HG03378 (cell line): ENCODE measurements at regions not wholly inside any gene's neighbourhood (a gene's known extent, or its start where the extent isn't known, plus 50 kb on each side); places are given as distances from the start of the nearest gene placed in this dataset.
"Not testable (repeated sequence)": the region's sequence is repeated elsewhere in the genome, so short reads cannot be mapped to it uniquely, and the experiment has no call there.

Experiments used
- ATAC-seq: cut with Tn5 transposase; IDR thresholded peaks from one replicate; pipeline ENCODE4 v1.9.1; 2021; ENCODE audit warnings: mild to moderate bottlenecking, moderate library complexity; ENCODE audit not compliant: unreplicated experiment

- no peak for ATAC-seq
Measured at GRCh38 chr2:72078773-72079172, 68.9 kb downstream of the CYP26B1 start.

GRCh38 chr2:72077702-72078169, 69.9 kb downstream of the CYP26B1 start:
- ATAC-seq, result no peak

GRCh38 chr2:72073373-72073772, 74.3 kb downstream of the CYP26B1 start:
- not testable (repeated sequence) for ATAC-seq

GRCh38 chr2:72064197-72064596, 83.5 kb downstream of the CYP26B1 start:
- ATAC-seq, result not testable (repeated sequence)

GRCh38 chr2:72062336-72062735, 85.3 kb downstream of the CYP26B1 start:
- ATAC-seq, result no peak

GRCh38 chr2:72057308-72057707, 90.4 kb downstream of the CYP26B1 start:
- ATAC-seq, result no peak

GRCh38 chr2:72051971-72052505, 95.6 kb downstream of the CYP26B1 start:
- no peak for ATAC-seq

GRCh38 chr2:72051204-72051603, 96.5 kb downstream of the CYP26B1 start:
- no peak for ATAC-seq

GRCh38 chr2:72050734-72051133, 96.9 kb downstream of the CYP26B1 start:
- ATAC-seq, result no peak

GRCh38 chr2:72048881-72049477, 98.7 kb downstream of the CYP26B1 start:
- no peak for ATAC-seq

GRCh38 chr2:72043985-72044384, 103.7 kb downstream of the CYP26B1 start:
- no peak for ATAC-seq

GRCh38 chr2:72041638-72042111, 106.0 kb downstream of the CYP26B1 start:
- ATAC-seq, result no peak

- no peak for ATAC-seq
Measured at GRCh38 chr2:72040629-72041571, 106.8 kb downstream of the CYP26B1 start.

GRCh38 chr2:72038524-72038923, 109.1 kb downstream of the CYP26B1 start:
- no peak for ATAC-seq

- ATAC-seq, result no peak
Measured at GRCh38 chr2:72037261-72037666, 110.4 kb downstream of the CYP26B1 start.

GRCh38 chr2:72036595-72036994, 111.1 kb downstream of the CYP26B1 start:
- ATAC-seq, result no peak

GRCh38 chr2:72036173-72036545, 111.5 kb downstream of the CYP26B1 start:
- no peak for ATAC-seq

- no peak for ATAC-seq
Measured at GRCh38 chr2:72035518-72036172, 112.0 kb downstream of the CYP26B1 start.

- no peak for ATAC-seq
Measured at GRCh38 chr2:72034353-72035095, 113.1 kb downstream of the CYP26B1 start.

GRCh38 chr2:72033636-72034035, 114.0 kb downstream of the CYP26B1 start:
- ATAC-seq, result no peak
